CD4-positive, alpha-beta T cell treated with Interleukin-10 for 1 hour (primary cell): ENCODE measurements at regions not wholly inside any gene's neighbourhood (a gene's known extent, or its start where the extent isn't known, plus 50 kb on each side); places are given as distances from the start of the nearest gene placed in this dataset.
"Not testable (repeated sequence)": the region's sequence is repeated elsewhere in the genome, so short reads cannot be mapped to it uniquely, and the experiment has no call there.

Source experiments
- DNase-seq: peaks from one replicate; pipeline ENCODE4 v3.0.0-alpha.2; 2020

- no peak for DNase-seq
Observed at GRCh38 chr4:27678027-27678426, 817.4 kb downstream of the STIM2 start.

- DNase-seq, result no peak
Observed at GRCh38 chr4:27684610-27685011, 824.0 kb downstream of the STIM2 start.

- no peak for DNase-seq
Observed at GRCh38 chr4:27685091-27685490, 824.5 kb downstream of the STIM2 start.

- no peak for DNase-seq
Observed at GRCh38 chr4:27685947-27686346, 825.3 kb downstream of the STIM2 start.

GRCh38 chr4:27692158-27692557 lies 831.5 kb downstream of the STIM2 start:
- no peak for DNase-seq

GRCh38 chr4:27692868-27693634 lies 832.4 kb downstream of the STIM2 start:
- no peak for DNase-seq

GRCh38 chr4:27696257-27696656 lies 835.6 kb downstream of the STIM2 start:
- DNase-seq, result not testable (repeated sequence)

- no peak for DNase-seq
Observed at GRCh38 chr4:27701606-27702005, 841.0 kb downstream of the STIM2 start.

- DNase-seq, result no peak
Observed at GRCh38 chr4:27702730-27703431, 842.2 kb downstream of the STIM2 start.

GRCh38 chr4:27703771-27704170 lies 843.1 kb downstream of the STIM2 start:
- no peak for DNase-seq

GRCh38 chr4:27711041-27711440 lies 850.4 kb downstream of the STIM2 start:
- no peak for DNase-seq

- DNase-seq, result no peak
Observed at GRCh38 chr4:27714073-27714472, 853.4 kb downstream of the STIM2 start.

GRCh38 chr4:27716693-27717430 lies 856.2 kb downstream of the STIM2 start:
- DNase-seq, result no peak

- DNase-seq, result no peak
Observed at GRCh38 chr4:27717431-27717755, 856.8 kb downstream of the STIM2 start.

GRCh38 chr4:27720010-27720766 lies 859.5 kb downstream of the STIM2 start:
- DNase-seq, result no peak

GRCh38 chr4:27721193-27721592 lies 860.6 kb downstream of the STIM2 start:
- no peak for DNase-seq

- DNase-seq, result no peak
Observed at GRCh38 chr4:27728892-27729291, 868.3 kb downstream of the STIM2 start.

GRCh38 chr4:27742816-27743215 lies 882.2 kb downstream of the STIM2 start:
- no peak for DNase-seq

GRCh38 chr4:27759611-27760575 lies 899.3 kb downstream of the STIM2 start:
- no peak for DNase-seq

GRCh38 chr4:27763830-27764525 lies 903.3 kb downstream of the STIM2 start:
- no peak for DNase-seq

- DNase-seq, result no peak
Observed at GRCh38 chr4:27764526-27764837, 903.8 kb downstream of the STIM2 start.

GRCh38 chr4:27770895-27771294 lies 910.3 kb downstream of the STIM2 start:
- no peak for DNase-seq
